VCaP (cell line): ENCODE measurements at regions not wholly inside any gene's neighbourhood (a gene's known extent, or its start where the extent isn't known, plus 50 kb on each side); places are given as distances from the start of the nearest gene placed in this dataset.

Experiments used
- H3K27ac ChIP-seq: fragments of 450-650 bp; 2 replicates; pipeline ENCODE4 v1.5.1; 2017
- CTCF ChIP-seq: fragments of 450-650 bp; conservative IDR thresholded peaks from 2 replicates; pipeline ENCODE4 v1.5.1; 2017; ENCODE audit warnings: mild to moderate bottlenecking, moderate library complexity

- H3K27ac ChIP-seq = no peak overlapping the region
- no peak for TF ChIP-seq CTCF
Measured at GRCh38 chr12:30578426-30578825, 117.2 kb downstream of the IPO8 start.

DNA sequence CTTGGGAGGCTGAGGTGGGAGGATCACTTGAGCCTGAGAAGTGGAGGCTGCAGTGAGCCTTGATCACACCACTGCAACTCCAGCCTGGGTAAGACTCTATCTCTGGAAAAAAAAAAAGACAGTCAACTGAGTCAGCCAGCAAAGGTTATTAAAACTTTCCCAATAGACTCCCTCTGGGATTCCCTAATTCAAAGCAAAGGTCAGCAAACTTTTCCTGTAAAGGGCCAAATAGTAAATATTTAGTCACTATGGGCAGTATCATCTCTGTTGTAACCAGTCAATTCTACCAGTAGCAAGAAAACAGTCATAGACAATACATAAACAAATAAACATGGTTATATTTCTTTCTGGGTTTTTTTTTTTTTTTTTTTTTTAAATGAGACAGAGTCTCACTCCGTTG, 122.5 kb downstream of the IPO8 start:
- TF ChIP-seq CTCF = no peak
- no peak overlapping the region for H3K27ac ChIP-seq

DNA sequence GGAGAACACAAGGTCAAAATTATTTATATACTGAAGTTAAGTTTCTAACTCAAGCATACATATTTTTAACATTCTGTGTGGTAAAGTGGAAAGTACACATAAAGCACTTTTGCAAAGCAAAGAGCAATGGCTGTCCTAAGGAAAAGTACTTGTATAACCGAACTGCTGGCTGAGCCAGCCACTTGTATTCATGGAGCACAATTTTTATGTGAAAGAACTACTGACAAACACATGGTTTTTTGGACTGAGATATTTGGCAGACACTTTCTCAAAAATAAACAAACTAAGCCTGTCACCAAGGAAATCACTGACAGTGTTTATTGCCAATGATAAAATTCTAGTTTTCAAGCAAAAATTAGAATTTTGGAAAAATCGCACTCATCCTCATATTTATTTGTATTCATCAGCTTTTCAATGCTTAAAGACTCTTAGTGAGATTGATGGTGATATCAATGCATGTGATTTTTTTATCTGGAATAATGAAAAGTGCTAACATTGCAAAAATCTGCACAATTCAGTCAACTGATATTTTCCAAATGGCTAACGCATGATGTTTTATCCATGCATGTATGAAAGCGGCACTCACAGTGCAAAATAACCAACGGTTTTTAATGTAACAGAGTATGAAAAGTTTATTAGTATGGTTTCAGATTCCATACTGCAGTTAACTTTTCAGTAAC, 125.3 kb downstream of the IPO8 start:
- H3K27ac ChIP-seq = no peak overlapping the region
- no peak for TF ChIP-seq CTCF

DNA sequence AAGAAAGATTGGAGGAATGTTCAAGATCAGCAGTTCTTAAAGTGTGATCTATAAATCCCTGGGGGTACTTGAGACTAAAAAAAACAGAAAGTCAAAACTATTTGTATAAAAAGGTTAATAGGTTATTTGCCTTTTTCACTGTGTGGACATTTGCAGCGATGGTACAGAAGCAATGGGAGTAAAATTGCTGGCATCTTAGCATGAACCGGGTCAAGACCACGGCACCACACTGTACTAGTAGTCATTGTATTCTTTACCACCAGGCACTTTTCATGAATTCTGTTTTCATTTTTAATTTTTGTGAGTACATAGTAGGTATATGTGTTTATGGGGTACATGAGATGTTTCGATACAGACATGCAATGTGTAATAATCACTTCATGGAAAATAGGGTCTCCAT, 126.2 kb downstream of the IPO8 start:
- no peak overlapping the region for H3K27ac ChIP-seq
- TF ChIP-seq CTCF = no peak

GRCh38 chr12:30568453-30568852, 127.2 kb downstream of the IPO8 start:
- H3K27ac ChIP-seq = no peak overlapping the region
- no peak for TF ChIP-seq CTCF

DNA sequence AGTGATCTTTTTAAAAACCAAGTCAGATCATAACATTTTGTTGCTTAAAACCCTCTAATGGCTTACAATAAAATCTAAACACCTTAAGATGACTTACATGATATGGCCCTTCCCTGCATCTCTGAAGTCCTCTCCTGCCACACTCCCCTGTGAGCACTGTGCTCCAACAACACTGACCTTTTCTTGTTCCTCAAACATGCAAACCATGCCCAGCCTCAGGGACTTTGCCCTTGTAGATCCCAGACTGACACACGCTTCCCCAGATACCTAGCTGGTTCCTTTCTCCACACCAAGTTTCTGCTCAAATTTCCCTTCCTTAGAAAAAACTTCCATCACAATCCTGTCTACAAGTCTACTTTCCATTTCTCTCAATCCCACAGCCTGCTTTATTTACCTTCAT, 128.6 kb downstream of the IPO8 start:
- no peak overlapping the region for H3K27ac ChIP-seq
- no peak for TF ChIP-seq CTCF

GRCh38 chr12:30564394-30564793, 131.3 kb downstream of the IPO8 start:
- H3K27ac ChIP-seq = no peak overlapping the region
- TF ChIP-seq CTCF = no peak

GRCh38 chr12:30548203-30548602, 147.5 kb downstream of the IPO8 start:
- no peak for TF ChIP-seq CTCF

More at GRCh38 chr12:30548203-30548602, 147.5 kb downstream of the IPO8 start:
- H3K27ac ChIP-seq = peak overlapping the region; percentile 69
